Stimulated activated CD4-positive, alpha-beta T cell treated with anti-CD3 and anti-CD28 coated beads, Interleukin-15, amount 100 ng/mL, for 24 hours (primary cell): ENCODE measurements at regions not wholly inside any gene's neighbourhood (a gene's known extent, or its start where the extent isn't known, plus 50 kb on each side); places are given as distances from the start of the nearest gene placed in this dataset.

Experiments
- DNase-seq: peaks from one replicate; pipeline ENCODE4 v3.0.0-alpha.2; 2020

GRCh38 chr12:124096869-124097434 lies 123.9 kb downstream of the ZNF664 start:
- DNase-seq: no peak

- no peak for DNase-seq
These were observed 124.7 kb downstream of the ZNF664 start for GRCh38 chr12:124097701-124098100.

DNA sequence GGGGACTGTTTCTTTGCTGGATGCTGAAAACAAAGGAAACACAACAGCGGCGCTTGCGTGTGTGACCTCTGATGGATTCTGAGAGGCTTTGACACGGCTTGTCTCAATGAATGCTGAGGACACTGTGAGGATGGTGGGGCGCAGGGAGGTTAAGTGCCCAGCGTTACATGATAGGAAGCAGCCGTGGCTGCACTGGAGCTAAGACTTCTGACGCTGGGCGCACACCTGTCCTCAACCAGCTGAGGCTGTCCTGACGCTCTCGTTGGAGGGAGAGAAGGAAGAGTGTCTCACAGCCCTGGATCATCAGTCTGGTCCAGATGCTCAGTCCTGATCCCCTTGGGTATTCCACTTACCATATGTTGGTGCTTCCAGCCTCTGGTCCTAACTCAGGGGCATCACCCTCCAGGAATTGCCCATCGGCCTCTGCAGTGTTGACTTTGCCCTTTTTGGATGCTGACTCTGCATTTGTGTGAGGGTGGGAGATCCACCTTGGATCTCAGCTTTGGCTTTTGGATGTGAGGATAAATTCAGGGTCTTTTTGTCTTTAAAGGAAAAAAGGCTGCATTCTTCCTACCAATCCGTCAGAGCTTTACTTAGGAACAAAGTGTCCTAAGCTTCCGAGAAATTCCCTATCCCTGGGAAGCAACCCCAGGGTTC lies 125.2 kb downstream of the ZNF664 start:
- no peak for DNase-seq

DNA sequence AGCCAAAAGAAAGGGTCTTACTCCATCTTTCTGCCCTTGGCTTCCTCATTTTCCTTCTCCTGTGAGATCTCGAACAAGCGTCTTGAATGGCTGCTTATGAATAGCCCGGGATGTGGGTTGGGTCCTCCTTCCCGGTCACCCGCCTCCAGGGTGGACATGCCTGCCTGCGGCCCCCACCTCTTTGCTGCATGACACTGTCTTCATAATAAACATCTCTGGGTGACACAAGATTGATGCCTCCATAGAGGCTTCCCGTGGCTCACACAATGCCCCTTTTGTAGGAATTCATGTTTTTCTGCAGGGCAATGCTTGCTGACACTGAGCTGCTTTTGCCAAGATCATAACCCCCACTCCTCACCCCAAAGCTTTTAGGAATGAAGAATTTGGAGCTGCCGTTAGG lies 125.9 kb downstream of the ZNF664 start:
- no peak for DNase-seq

- no peak for DNase-seq
These were observed 126.6 kb downstream of the ZNF664 start for GRCh38 chr12:124099661-124100060.

DNA sequence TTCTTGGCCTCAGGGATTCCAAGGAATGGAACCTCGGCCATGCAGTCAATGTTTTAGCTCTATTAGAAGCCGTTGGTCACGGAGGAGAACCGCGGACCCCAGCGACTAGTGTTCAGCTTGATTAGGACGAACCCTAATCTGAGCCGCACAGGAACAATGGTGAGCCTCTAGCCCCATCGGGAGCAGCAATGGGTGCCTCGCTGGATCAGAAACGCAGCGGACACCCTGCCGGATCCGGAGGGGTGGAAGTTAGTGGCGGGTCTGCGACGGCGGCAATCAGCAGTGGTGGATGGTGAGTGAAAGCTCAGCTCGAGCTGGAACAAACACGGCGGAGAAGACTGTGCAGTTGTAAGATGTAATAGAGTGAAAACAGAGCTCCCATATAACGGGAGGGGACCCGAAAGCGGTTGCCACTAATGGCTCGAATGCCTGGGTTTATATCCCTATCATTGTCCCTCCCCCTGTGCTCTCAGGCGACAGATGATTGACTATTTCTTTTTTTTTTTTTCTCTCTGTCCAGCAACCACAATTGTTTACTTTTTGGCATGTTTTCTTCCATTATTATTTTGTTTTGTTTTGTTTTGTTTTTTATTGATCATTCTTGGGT lies 127.7 kb downstream of the ZNF664 start:
- DNase-seq: no peak

- no peak for DNase-seq
These were observed 132.5 kb downstream of the ZNF664 start for GRCh38 chr12:124105546-124105945.

DNA sequence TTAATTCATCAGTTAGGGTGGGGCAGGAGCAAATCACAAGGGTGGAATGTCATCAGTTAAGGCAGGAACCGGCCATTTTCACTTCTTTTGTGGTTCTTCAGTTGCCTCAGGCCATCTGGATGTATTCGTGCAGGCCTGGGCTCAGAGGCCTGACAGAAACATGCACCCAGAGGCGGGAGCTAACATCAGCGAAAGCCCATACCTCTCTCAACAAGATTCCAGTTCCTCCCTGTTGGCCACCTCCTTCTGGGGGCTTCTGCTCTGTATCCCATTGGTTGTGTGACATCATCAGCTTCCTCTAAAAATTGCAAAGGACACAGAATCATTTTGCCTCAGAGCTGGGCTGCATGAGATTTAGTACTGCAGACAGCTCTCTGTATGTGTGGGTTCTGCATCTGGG lies 134.3 kb downstream of the ZNF664 start:
- no peak for DNase-seq

GRCh38 chr12:124109760-124110159 lies 136.7 kb downstream of the ZNF664 start:
- peak; percentile 20 for DNase-seq

GRCh38 chr12:124110372-124110883 lies 137.4 kb downstream of the ZNF664 start:
- no peak for DNase-seq

- no peak for DNase-seq
These were observed 138.0 kb downstream of the ZNF664 start for GRCh38 chr12:124111006-124111405.

GRCh38 chr12:124114316-124114715 lies 141.3 kb downstream of the ZNF664 start:
- DNase-seq: no peak

- DNase-seq: no peak
These were observed 142.5 kb downstream of the ZNF664 start for GRCh38 chr12:124115496-124115895.

- DNase-seq: no peak
These were observed 143.1 kb downstream of the ZNF664 start for GRCh38 chr12:124115976-124116690.

DNA sequence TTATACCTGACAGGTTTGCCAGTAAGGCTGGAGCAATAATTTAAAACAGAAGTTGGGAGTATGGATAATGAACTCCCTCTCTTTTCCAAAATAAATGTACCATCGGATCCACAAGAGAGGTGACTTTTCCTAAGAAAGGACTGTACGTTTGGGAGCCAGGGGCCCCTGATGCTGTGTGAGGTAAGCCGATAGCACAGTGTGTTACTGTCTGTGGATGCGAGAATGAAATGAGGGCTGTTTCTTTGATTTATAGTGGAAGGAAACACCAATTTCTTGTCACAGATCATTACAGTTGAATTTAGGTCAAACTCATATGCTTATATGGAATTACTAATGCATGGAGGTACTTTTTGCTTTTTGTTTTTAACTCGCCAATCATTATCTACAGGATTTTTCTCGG lies 147.7 kb downstream of the ZNF664 start:
- no peak for DNase-seq

DNA sequence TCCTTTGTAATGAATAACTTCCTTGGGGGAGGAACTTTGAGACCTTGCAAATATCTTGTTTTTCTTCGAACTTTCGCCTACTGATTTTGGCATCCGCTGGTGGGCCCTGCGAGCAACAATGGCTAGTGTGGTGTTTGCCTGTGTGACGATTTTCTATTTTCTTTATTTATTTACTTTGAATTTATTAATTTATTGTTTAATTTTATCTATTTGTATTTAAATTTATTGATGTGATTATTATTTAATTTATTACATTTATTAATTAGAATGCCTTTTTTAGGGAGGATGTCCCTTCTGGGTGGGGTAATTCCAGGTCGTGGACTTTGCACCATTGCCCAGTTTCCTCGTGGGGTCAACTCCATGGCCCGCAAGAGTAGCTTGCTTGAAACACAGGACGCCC lies 149.7 kb downstream of the ZNF664 start:
- no peak for DNase-seq

- no peak for DNase-seq
These were observed 150.4 kb downstream of the ZNF664 start for GRCh38 chr12:124123296-124124000.

DNA sequence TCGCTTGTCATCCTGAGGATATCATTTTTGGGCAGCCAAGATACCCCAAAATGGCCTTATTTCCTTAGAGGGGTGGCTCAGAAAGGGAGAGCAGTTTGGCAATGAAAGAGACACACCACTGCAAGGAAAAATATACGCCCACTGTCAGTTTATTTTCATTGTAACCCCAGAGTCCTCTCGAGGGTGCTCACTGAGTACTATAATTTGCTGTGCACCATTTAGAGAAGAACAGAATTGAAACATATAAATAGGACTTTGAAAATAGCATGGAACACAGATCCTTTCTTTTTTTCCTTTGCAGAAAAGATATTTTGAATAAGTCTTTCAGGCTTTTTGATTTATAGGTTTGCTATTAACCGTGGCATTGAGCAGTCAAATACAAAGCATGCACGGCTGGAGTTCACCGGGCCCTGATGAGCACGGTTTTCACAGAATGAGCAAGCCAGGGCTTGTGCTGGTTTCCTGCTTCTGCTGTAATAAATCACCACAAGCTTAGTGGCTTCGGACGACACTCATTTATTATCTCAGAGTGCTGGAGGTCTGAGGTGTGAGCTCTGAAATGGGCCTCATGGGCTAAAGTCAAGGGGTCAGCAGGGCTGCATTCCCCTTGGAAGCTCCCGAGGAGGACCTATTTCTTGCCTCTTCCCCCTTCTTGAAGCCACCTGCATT lies 152.3 kb downstream of the ZNF664 start:
- DNase-seq: no peak

GRCh38 chr12:124126950-124127655 lies 154.1 kb downstream of the ZNF664 start:
- no peak for DNase-seq

GRCh38 chr12:124129132-124129531 lies 156.1 kb downstream of the ZNF664 start:
- DNase-seq: no peak

DNA sequence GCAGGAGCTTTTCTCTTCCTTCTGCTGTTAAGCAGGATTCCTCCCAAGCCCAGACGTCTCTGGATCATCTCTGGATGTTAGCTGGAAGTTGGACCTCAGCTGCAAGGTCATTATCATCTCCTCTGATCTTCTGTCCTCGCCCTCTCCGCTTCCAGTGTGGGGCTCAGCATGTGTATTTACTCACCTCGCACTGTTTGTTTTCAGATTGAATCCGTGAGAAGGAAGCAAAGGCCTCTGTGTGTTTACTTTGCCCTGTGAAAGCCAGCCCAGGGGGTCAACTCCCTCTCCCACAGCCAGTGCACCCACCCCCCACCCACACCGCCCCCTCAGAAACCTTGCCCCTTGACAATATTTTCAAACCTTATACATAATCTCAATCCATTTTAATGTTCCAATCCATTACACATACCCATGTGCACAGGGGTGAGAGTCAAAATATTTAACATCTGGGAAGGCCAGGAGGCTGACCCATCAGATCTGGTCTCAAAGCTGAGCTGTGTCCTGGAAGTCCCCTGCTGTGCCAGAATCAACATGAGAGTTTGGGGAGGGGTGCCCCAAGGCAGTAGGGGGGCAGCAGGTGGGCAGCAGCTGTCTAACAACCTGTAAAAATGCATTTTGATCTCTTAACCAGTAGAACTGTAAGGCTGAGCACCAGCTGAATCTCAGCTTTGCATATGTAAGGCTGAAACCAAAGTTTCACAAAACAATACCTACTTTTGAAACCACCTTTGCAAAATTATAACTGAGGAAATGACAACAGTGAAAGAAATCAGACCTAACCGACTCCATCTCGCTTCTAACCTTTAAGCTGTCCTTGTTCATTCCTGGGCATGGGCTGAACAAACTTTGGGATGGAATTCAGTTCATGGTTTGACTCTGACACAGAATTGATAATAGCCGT lies 157.9 kb downstream of the ZNF664 start:
- DNase-seq: no peak
